NCI-H1694 (cell line): ENCODE measurements at regions not wholly inside any gene's neighbourhood (a gene's known extent, or its start where the extent isn't known, plus 50 kb on each side); places are given as distances from the start of the nearest gene placed in this dataset.

Experiments used
- DNase-seq: peaks from one replicate; lab custom pipeline; 2025; lab: John Stamatoyannopoulos, UW

GRCh38 chr6:41451515-41452163 is 94.5 kb upstream of the FOXP4 start:
- DNase-seq: no peak

DNA sequence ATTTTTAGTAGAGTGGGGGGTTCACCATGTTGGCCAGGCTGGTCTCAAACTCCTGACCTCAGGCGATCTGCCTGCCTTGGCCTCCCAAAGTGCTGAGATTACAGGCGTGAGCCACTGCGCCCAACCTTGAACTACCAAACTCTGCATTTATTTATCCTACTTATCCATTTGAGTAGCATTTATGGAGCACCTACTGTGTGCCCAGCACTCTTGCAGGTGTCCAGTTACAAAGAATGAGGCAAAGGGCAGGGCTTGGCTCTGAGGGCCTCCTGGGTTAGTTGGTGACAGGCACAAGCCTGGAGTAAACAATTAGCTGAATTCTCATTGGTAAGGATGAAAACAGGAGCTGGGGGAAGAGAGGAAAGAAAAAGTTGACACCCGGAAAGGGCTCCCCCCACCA is 93.4 kb upstream of the FOXP4 start:
- DNase-seq: no peak

GRCh38 chr6:41453244-41453643 is 92.9 kb upstream of the FOXP4 start:
- DNase-seq: no peak

GRCh38 chr6:41454189-41454789 is 91.9 kb upstream of the FOXP4 start:
- DNase-seq: no peak

DNA sequence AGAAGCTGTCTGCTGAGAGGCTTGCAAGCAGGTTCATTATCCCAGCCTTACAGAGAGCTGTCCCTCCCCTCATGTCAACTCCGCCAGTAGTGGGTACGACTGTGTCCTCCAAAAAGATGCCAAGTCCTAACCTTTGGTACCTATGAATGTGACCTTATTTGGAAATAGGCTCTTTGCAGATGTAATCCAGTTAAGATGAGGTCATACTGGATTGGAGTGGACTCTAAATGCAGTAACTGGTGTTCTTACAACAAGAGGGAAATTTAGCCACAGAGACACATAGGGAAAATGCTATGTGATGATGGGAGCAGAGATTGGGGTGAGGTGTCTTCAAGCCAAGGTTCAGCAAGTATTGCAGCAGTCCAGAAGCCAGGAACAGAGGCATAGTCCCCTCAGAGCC is 90.8 kb upstream of the FOXP4 start:
- DNase-seq: no peak

DNA sequence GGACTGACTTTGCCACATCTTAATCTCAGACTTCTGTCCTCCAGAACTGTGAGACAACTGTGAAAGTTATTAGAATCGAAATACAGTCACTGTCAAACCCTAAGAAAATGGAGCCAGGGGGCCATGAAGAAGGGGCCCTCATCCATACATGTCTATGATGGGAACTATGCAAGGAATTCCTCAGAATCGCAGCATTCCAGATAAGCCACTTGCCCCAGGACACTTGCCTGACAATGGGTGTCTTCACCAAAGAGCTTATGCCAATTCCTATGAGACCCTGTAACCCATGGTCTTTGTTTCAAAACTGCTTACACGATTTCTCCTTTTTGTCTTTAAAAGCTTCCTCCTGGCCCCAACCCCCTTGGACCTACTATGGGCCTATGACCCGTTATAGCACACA is 90.4 kb upstream of the FOXP4 start:
- no peak for DNase-seq

- no peak for DNase-seq
These were observed 88.9 kb upstream of the FOXP4 start for GRCh38 chr6:41457303-41457670.

GRCh38 chr6:41459738-41460137 is 86.4 kb upstream of the FOXP4 start:
- no peak for DNase-seq

- DNase-seq: no peak
These were observed 85.3 kb upstream of the FOXP4 start for GRCh38 chr6:41460742-41461336.

DNA sequence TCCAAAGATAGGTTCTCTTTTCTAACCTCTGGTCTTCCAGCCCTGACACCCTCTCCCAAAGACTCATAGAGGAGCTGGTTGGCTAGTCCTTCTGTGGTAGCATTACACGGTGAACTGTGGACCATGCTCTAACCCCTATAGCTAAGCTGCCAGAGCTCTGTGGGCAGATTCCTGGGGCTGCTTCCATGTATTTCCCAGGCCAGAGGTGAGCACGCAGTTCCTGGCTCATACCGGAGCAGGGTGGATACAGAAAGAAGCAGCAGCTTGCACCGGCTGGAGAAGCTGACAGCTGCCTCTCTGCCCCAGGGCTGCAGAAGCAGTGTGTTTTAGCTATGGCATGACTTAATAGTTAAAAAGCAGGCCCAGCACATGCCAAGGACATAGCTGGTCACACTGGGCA is 84.1 kb upstream of the FOXP4 start:
- no peak for DNase-seq

GRCh38 chr6:41463062-41463930 is 82.9 kb upstream of the FOXP4 start:
- no peak for DNase-seq

- no peak for DNase-seq
These were observed 82.2 kb upstream of the FOXP4 start for GRCh38 chr6:41464019-41464418.

GRCh38 chr6:41464481-41464880 is 81.7 kb upstream of the FOXP4 start:
- no peak for DNase-seq

GRCh38 chr6:41466437-41466990 is 79.7 kb upstream of the FOXP4 start:
- DNase-seq: no peak

GRCh38 chr6:41467061-41467460 is 79.1 kb upstream of the FOXP4 start:
- DNase-seq: no peak

- DNase-seq: no peak
These were observed 78.4 kb upstream of the FOXP4 start for GRCh38 chr6:41467627-41468404.

DNA sequence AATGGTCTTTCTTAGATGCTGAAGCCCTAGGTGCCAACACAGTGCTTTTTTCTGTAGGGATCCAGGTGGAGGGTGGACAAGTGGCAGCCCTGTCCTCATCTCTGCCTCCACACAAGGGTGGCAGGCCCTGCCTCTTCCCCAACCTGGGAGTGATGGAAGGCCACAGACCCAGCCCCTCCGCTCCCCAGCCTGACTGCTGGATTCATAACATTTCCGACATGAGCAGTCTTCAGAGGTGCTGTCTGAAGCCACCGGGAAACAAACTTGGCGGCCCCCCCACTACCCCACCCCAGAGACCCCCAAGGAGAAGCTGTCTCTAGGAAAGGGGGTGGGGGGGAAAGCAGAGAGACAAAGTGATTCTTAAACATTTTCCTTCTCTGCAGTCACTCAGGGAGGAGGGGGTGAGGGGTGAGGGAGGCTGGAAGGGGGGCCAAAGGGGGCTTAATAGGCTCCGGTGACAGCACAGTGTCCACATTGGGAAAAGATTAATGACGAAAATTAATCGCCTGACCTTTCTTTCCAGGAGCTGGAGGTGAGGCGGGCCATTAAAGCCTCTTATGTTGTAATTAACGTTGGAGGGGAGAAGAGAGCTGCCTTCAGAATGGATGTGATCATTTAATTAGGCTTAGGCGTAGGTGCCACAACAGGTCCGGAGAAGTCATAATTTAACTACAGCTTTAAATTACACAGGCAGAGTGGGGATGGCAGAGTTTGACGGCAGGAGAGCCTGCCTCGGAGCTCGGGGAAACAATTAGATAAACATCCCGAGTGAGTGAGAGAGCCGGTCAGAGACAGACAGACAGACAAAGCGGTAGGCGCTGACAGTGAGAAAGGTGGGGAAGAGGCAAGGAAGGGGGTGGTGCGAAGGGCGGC is 76.8 kb upstream of the FOXP4 start:
- no peak for DNase-seq

DNA sequence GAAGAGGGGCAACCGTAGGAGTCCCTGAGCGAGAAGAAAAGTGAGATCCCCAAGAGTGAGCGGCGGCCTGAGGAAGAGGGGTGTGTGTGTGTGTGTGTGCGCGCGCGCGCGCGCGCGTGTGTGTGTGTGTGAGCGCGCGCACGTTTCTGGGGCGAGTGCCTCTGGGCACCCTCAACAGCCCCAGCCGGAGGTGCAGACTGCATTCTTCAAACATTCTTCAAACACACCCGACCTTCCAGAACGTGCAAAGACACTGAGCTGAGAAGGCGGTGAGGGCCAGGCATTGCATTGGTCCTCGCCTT is 76.2 kb upstream of the FOXP4 start:
- no peak for DNase-seq

- DNase-seq: no peak
These were observed 75.7 kb upstream of the FOXP4 start for GRCh38 chr6:41470331-41471063.
